ENCODE measurements at regions not wholly inside any gene's neighbourhood (a gene's known extent, or its start where the extent isn't known, plus 50 kb on each side); places are given as distances from the start of the nearest gene placed in this dataset.

DNA sequence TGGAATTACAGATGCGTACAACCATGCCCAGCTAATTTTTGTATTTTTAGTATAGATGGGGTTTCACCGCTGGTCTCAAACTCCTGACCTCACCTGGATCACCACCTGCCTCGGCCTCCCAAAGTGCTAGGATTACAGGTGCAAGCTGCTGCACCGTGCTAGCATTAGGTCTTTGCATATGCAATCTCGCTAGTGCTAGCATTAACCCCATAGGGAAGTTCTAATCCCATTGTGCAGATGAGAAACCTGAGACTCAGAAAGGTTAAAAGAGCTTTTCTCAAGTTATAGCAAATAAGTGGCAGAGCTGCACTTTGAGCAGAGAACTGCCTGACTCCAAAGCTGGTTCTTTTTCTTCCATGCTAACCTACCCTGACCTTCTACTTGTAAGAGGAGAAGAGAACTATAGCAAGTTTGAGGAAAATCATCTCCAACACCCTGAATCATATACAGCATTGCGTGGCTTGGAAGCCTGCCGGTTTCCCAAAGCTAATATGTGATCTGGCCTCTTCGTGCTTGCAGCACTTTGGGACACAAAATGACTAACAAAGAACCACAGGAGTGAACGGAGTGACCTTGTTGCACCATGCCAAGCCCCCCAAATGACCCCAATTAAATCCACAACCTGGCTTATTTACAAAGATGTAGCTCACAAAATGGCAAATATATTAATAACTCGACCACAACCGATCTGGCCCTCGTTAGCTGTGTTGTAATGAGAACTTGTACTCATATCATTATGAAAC, 185.1 kb downstream of the TM2D1 start:
- Histone ChIP-seq H3K27ac (ENCODE audit: low read depth, low read length) (no peak overlapping the region), H3K9me3 (ENCODE audit: control insufficient read depth, insufficient read depth, low read length) (no peaks in the 10 kb centered on the region), H3K4me3 (ENCODE audit: low read depth, low read length) (no peak overlapping the region), H3K27me3 (ENCODE audit: control insufficient read depth, insufficient read depth, low read length) (peaks cover 5% of the 10 kb centered on the region)
- ChIA-PET POLR2A (no interaction called here), CTCF (interaction anchor here (0.5 to 1.1 kb wide), 3 partner anchors 314 to 1824 kb away, joined by 3 read pairs; no protein-coding TSS in a partner anchor)
- TF ChIP-seq CTCF (IDR thresholded peaks at IDR 0.05; ENCODE audit: low read depth, low read length) = no peak
- DNase-seq (ENCODE audit: low read depth, low spot score) = no peak

- POLR2A ChIA-PET = no interaction called here
- no peak for DNase-seq (ENCODE audit: low read depth, low spot score)
- H3K27me3 ChIP-seq (ENCODE audit: control insufficient read depth, insufficient read depth, low read length) = peaks cover 5% of the 10 kb centered on the region
- no peak overlapping the region for H3K4me3 ChIP-seq (ENCODE audit: low read depth, low read length)
- CTCF ChIA-PET = no interaction called here
- H3K9me3 ChIP-seq (ENCODE audit: control insufficient read depth, insufficient read depth, low read length) = no peaks in the 10 kb centered on the region
- no peak for TF ChIP-seq CTCF (IDR thresholded peaks at IDR 0.05; ENCODE audit: low read depth, low read length)
- no peak overlapping the region for H3K27ac ChIP-seq (ENCODE audit: low read depth, low read length)
Measured at GRCh38 chr1:61538228-61538627, 186.7 kb downstream of the TM2D1 start.

- H3K4me3 ChIP-seq (ENCODE audit: low read depth, low read length) = no peak overlapping the region
- no peak for TF ChIP-seq CTCF (IDR thresholded peaks at IDR 0.05; ENCODE audit: low read depth, low read length)
- ChIA-PET POLR2A (no interaction called here), CTCF (no interaction called here)
- peaks cover 5% of the 10 kb centered on the region for H3K27me3 ChIP-seq (ENCODE audit: control insufficient read depth, insufficient read depth, low read length)
- H3K9me3 ChIP-seq (ENCODE audit: control insufficient read depth, insufficient read depth, low read length) = no peaks in the 10 kb centered on the region
- no peak for DNase-seq (ENCODE audit: low read depth, low spot score)
- H3K27ac ChIP-seq (ENCODE audit: low read depth, low read length) = no peak overlapping the region
Measured at GRCh38 chr1:61536174-61537108, 188.5 kb downstream of the TM2D1 start.

GRCh38 chr1:61534847-61535246, 190.1 kb downstream of the TM2D1 start:
- no peak for DNase-seq (ENCODE audit: low read depth, low spot score)
- ChIA-PET CTCF (interaction anchor here (0.6 kb wide), 1 partner anchor 54 kb away, joined by 5 read pairs; no protein-coding TSS in a partner anchor), POLR2A (no interaction called here)
- Histone ChIP-seq H3K9me3 (ENCODE audit: control insufficient read depth, insufficient read depth, low read length) (no peaks in the 10 kb centered on the region), H3K27me3 (ENCODE audit: control insufficient read depth, insufficient read depth, low read length) (peaks cover 5% of the 10 kb centered on the region), H3K27ac (ENCODE audit: low read depth, low read length) (no peak overlapping the region), H3K4me3 (ENCODE audit: low read depth, low read length) (no peak overlapping the region)
- no peak for TF ChIP-seq CTCF (IDR thresholded peaks at IDR 0.05; ENCODE audit: low read depth, low read length)

- peaks cover 5% of the 10 kb centered on the region for H3K27me3 ChIP-seq (ENCODE audit: control insufficient read depth, insufficient read depth, low read length)
- no peak overlapping the region for H3K4me3 ChIP-seq (ENCODE audit: low read depth, low read length)
- ChIA-PET CTCF (no interaction called here), POLR2A (no interaction called here)
- TF ChIP-seq CTCF (IDR thresholded peaks at IDR 0.05; ENCODE audit: low read depth, low read length) = no peak
- no peaks in the 10 kb centered on the region for H3K9me3 ChIP-seq (ENCODE audit: control insufficient read depth, insufficient read depth, low read length)
- no peak overlapping the region for H3K27ac ChIP-seq (ENCODE audit: low read depth, low read length)
- DNase-seq (ENCODE audit: low read depth, low spot score) = no peak
Measured at GRCh38 chr1:61533546-61533945, 191.4 kb downstream of the TM2D1 start.
